Lower leg skin (tissue), 3 donors: ENCODE measurements at regions not wholly inside any gene's neighbourhood (a gene's known extent, or its start where the extent isn't known, plus 50 kb on each side); places are given as distances from the start of the nearest gene placed in this dataset.

Experiments
- POLR2A ChIP-seq, 2 donors: fragments of 450-650 bp; IDR thresholded peaks; one replicate each; pipeline ENCODE4 v1.6.1; 2016 to 2017; ENCODE audit warnings: antibody characterized with exemption in 2 of 2, mild to moderate bottlenecking in 1 of 2, moderate library complexity in 1 of 2
- TF ChIP-seq, protein P1 (sequence below), 3 donors: fragments of 450-650 bp; IDR thresholded peaks; one replicate each; pipeline ENCODE4 v1.5.1; 2016; ENCODE audit warnings: antibody characterized with exemption in 3 of 3, mild to moderate bottlenecking in 3 of 3, moderate library complexity in 2 of 3

DNA sequence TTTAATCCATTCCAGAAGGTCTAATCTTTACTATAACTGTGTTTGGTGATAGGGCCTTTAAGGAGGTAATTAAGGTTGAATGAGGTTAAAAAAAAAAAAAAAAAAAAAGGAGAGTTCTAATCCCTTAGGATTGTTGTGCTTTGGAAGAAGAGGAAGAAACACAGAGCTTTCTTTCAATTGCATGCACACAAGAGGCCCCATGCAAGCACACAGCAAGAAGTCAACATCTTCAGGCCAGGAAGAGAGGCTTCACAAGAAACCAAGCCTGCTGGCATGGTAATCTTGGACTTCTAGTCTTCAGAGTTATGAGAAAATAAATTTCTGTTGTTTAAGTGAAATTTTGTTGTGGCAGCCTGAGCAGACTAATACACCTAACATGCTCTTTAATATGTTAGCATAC lies 118.6 kb downstream of the NAA11 start:
- TF ChIP-seq, protein P1, sequence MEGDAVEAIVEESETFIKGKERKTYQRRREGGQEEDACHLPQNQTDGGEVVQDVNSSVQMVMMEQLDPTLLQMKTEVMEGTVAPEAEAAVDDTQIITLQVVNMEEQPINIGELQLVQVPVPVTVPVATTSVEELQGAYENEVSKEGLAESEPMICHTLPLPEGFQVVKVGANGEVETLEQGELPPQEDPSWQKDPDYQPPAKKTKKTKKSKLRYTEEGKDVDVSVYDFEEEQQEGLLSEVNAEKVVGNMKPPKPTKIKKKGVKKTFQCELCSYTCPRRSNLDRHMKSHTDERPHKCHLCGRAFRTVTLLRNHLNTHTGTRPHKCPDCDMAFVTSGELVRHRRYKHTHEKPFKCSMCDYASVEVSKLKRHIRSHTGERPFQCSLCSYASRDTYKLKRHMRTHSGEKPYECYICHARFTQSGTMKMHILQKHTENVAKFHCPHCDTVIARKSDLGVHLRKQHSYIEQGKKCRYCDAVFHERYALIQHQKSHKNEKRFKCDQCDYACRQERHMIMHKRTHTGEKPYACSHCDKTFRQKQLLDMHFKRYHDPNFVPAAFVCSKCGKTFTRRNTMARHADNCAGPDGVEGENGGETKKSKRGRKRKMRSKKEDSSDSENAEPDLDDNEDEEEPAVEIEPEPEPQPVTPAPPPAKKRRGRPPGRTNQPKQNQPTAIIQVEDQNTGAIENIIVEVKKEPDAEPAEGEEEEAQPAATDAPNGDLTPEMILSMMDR (IDR thresholded peaks at IDR 0.05): no peak
- TF ChIP-seq POLR2A (IDR thresholded peaks at IDR 0.05): no peak
